ENCODE measurements at regions not wholly inside any gene's neighbourhood (a gene's known extent, or its start where the extent isn't known, plus 50 kb on each side); places are given as distances from the start of the nearest gene placed in this dataset.

- Histone ChIP-seq H3K9me3 (no peaks in the 10 kb centered on the region), H3K4me1 (no peaks in the 10 kb centered on the region), H3K27me3 (no peaks in the 10 kb centered on the region), H3K4me3 (no peak overlapping the region), H3K27ac (no peak overlapping the region), H3K36me3 (no peaks in the 10 kb centered on the region)
- ATAC-seq: no peak
- no peak for TF ChIP-seq CTCF (IDR thresholded peaks at IDR 0.05 in 4 of 5, conservative IDR thresholded peaks at IDR 0.05 in 1 of 5)
- DNase-seq: no peak
- intact Hi-C loops (cut with DNase I; ENCODE audit: low total_unique reads) (no loop called here), in situ Hi-C loops (cut with MboI; ENCODE audit: low sequenced_read_pairs in 4 of 4) (no loop called here)
Measured at GRCh38 chr7:79673969-79674368, 220.5 kb upstream of the MAGI2 start.

- DNase-seq (no peak), ATAC-seq (no peak)
- Histone ChIP-seq H3K27ac (no peak overlapping the region), H3K4me1 (no peaks in the 10 kb centered on the region), H3K4me3 (no peak overlapping the region), H3K9me3 (no peaks in the 10 kb centered on the region), H3K36me3 (no peaks in the 10 kb centered on the region), H3K27me3 (no peaks in the 10 kb centered on the region)
- TF ChIP-seq POLR2A (IDR thresholded peaks at IDR 0.05) (no peak), CTCF (IDR thresholded peaks at IDR 0.05 in 4 of 5, conservative IDR thresholded peaks at IDR 0.05 in 1 of 5) (no peak)
- in situ Hi-C loops (cut with MboI; ENCODE audit: low sequenced_read_pairs in 4 of 4): no loop called here
- intact Hi-C loops (cut with DNase I; ENCODE audit: low total_unique reads): no loop called here
Measured at GRCh38 chr7:79673421-79673820, 220.0 kb upstream of the MAGI2 start.

GRCh38 chr7:79668292-79668691, 214.8 kb upstream of the MAGI2 start:
- no peak overlapping the region for H3K27ac ChIP-seq
- ATAC-seq: no peak
- no peaks in the 10 kb centered on the region for H3K27me3 ChIP-seq
- H3K4me3 ChIP-seq: no peak overlapping the region
- H3K36me3 ChIP-seq: no peaks in the 10 kb centered on the region
- no peak for DNase-seq
- H3K4me1 ChIP-seq: no peaks in the 10 kb centered on the region
- no peaks in the 10 kb centered on the region for H3K9me3 ChIP-seq
- in situ Hi-C loops (cut with MboI; ENCODE audit: low sequenced_read_pairs in 4 of 4): no loop called here
- TF ChIP-seq POLR2A (IDR thresholded peaks at IDR 0.05) (no peak), CTCF (IDR thresholded peaks at IDR 0.05 in 4 of 5, conservative IDR thresholded peaks at IDR 0.05 in 1 of 5) (no peak)
- intact Hi-C loops (cut with DNase I; ENCODE audit: low total_unique reads): no loop called here

GRCh38 chr7:79666472-79666871, 213.0 kb upstream of the MAGI2 start:
- no peaks in the 10 kb centered on the region for H3K9me3 ChIP-seq
- in situ Hi-C loops (cut with MboI; ENCODE audit: low sequenced_read_pairs in 4 of 4): no loop called here
- no peak overlapping the region for H3K27ac ChIP-seq
- ATAC-seq (no peak), DNase-seq (no peak)
- intact Hi-C loops (cut with DNase I; ENCODE audit: low total_unique reads): no loop called here
- no peaks in the 10 kb centered on the region for H3K36me3 ChIP-seq
- no peaks in the 10 kb centered on the region for H3K27me3 ChIP-seq
- H3K4me3 ChIP-seq: no peak overlapping the region
- no peaks in the 10 kb centered on the region for H3K4me1 ChIP-seq
- TF ChIP-seq CTCF (IDR thresholded peaks at IDR 0.05 in 4 of 5, conservative IDR thresholded peaks at IDR 0.05 in 1 of 5) (no peak), POLR2A (IDR thresholded peaks at IDR 0.05) (no peak)

GRCh38 chr7:79664884-79665676, 211.6 kb upstream of the MAGI2 start:
- TF ChIP-seq POLR2A (IDR thresholded peaks at IDR 0.05): no peak
- TF ChIP-seq CTCF (IDR thresholded peaks at IDR 0.05 in 4 of 5, conservative IDR thresholded peaks at IDR 0.05 in 1 of 5): no peak
- no peak for DNase-seq
- Histone ChIP-seq H3K36me3 (no peaks in the 10 kb centered on the region), H3K4me3 (no peak overlapping the region), H3K27me3 (no peaks in the 10 kb centered on the region), H3K27ac (no peak overlapping the region), H3K9me3 (no peaks in the 10 kb centered on the region), H3K4me1 (no peaks in the 10 kb centered on the region)
- intact Hi-C loops (cut with DNase I; ENCODE audit: low total_unique reads): no loop called here
- no peak for ATAC-seq
- in situ Hi-C loops (cut with MboI; ENCODE audit: low sequenced_read_pairs in 4 of 4): no loop called here

All from gastrocnemius medialis (tissue), 4 donors.